Islet of Langerhans (tissue), 1 donor: ENCODE measurements at regions not wholly inside any gene's neighbourhood (a gene's known extent, or its start where the extent isn't known, plus 50 kb on each side); places are given as distances from the start of the nearest gene placed in this dataset.
A peak's percentile ranks its signal among the peaks of the same experiment; 100 is the strongest.

ENCODE experiments used
- FAIRE-seq: peaks from one replicate; lab custom pipeline; 2011; peaks lifted over from hg19 to GRCh38; lab: Jason Lieb, UNC

GRCh38 chr2:64317707-64318475, 136.1 kb upstream of the LGALSL start:
- FAIRE-seq, result no peak

GRCh38 chr2:64318476-64318748, 135.6 kb upstream of the LGALSL start:
- FAIRE-seq, result no peak

- no peak for FAIRE-seq
These were observed 134.1 kb upstream of the LGALSL start for GRCh38 chr2:64319896-64320295.

GRCh38 chr2:64322433-64322832, 131.5 kb upstream of the LGALSL start:
- FAIRE-seq, result no peak

- no peak for FAIRE-seq
These were observed 130.8 kb upstream of the LGALSL start for GRCh38 chr2:64323197-64323596.

GRCh38 chr2:64324746-64325410, 129.1 kb upstream of the LGALSL start:
- no peak for FAIRE-seq

- FAIRE-seq, result no peak
These were observed 128.5 kb upstream of the LGALSL start for GRCh38 chr2:64325477-64325851.

GRCh38 chr2:64325852-64326577, 127.9 kb upstream of the LGALSL start:
- FAIRE-seq, result no peak

GRCh38 chr2:64326578-64327050, 127.3 kb upstream of the LGALSL start:
- FAIRE-seq, result no peak

- no peak for FAIRE-seq
These were observed 126.8 kb upstream of the LGALSL start for GRCh38 chr2:64327129-64327509.

GRCh38 chr2:64327510-64328414, 126.2 kb upstream of the LGALSL start:
- no peak for FAIRE-seq

- FAIRE-seq, result no peak
These were observed 125.6 kb upstream of the LGALSL start for GRCh38 chr2:64328415-64328722.

GRCh38 chr2:64328756-64329155, 125.2 kb upstream of the LGALSL start:
- FAIRE-seq, result no peak

GRCh38 chr2:64329848-64330247, 124.1 kb upstream of the LGALSL start:
- no peak for FAIRE-seq

- FAIRE-seq, result peak; percentile 70
These were observed 123.5 kb upstream of the LGALSL start for GRCh38 chr2:64330281-64331113.

- no peak for FAIRE-seq
These were observed 122.8 kb upstream of the LGALSL start for GRCh38 chr2:64331114-64331645.

- no peak for FAIRE-seq
These were observed 121.9 kb upstream of the LGALSL start for GRCh38 chr2:64331849-64332699.

- no peak for FAIRE-seq
These were observed 117.8 kb upstream of the LGALSL start for GRCh38 chr2:64336171-64336570.

GRCh38 chr2:64337314-64337713, 116.6 kb upstream of the LGALSL start:
- no peak for FAIRE-seq

GRCh38 chr2:64338108-64338507, 115.9 kb upstream of the LGALSL start:
- FAIRE-seq, result no peak
